ENCODE measurements at regions not wholly inside any gene's neighbourhood (a gene's known extent, or its start where the extent isn't known, plus 50 kb on each side); places are given as distances from the start of the nearest gene placed in this dataset.

DNA sequence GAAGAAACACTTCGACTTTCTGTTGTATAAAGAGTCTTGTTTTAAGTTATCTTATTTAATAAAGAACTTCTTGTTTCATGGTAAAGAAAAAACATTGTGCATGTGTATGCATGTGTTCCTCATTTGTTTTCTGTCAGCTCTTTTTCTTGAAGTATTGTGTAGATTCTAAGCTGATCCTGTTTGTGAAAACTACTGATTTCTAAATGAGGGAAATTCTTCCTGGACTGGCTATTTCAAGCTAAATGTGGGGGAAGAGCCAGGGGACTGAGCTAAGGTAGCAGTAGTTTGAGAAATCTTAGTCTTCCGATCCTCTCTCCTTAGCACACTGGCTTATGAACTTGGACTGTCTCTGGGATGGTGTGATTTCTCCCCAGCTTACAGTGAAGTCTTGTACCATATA, 56.4 kb upstream of the RBMS1 start:
- H3K27ac ChIP-seq, result no peak overlapping the region
- TF ChIP-seq ZFX (IDR thresholded peaks at IDR 0.05), result no peak
- TF ChIP-seq, protein P1, sequence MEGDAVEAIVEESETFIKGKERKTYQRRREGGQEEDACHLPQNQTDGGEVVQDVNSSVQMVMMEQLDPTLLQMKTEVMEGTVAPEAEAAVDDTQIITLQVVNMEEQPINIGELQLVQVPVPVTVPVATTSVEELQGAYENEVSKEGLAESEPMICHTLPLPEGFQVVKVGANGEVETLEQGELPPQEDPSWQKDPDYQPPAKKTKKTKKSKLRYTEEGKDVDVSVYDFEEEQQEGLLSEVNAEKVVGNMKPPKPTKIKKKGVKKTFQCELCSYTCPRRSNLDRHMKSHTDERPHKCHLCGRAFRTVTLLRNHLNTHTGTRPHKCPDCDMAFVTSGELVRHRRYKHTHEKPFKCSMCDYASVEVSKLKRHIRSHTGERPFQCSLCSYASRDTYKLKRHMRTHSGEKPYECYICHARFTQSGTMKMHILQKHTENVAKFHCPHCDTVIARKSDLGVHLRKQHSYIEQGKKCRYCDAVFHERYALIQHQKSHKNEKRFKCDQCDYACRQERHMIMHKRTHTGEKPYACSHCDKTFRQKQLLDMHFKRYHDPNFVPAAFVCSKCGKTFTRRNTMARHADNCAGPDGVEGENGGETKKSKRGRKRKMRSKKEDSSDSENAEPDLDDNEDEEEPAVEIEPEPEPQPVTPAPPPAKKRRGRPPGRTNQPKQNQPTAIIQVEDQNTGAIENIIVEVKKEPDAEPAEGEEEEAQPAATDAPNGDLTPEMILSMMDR (conservative IDR thresholded peaks at IDR 0.05), result no peak

DNA sequence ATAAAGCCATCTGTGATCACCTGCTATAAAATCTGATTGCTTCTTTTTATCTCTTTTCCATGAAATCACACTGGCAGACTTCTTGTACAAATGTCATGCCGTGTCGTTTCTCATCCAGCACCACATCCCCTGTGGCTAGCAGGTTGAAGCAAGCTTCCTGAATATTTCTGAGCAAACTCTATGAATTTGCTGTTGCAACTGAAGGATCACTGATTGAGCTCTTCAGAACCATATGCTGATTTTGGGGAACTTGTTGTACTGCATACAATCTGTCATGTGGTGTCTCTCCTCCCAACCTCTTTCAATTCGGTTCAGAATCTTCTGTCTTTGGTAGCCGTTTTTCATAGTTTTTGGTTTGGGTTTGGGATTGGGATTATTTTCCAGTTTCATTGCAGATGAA, 57.7 kb upstream of the RBMS1 start:
- no peak overlapping the region for H3K27ac ChIP-seq
- TF ChIP-seq, protein P1 (conservative IDR thresholded peaks at IDR 0.05), result no peak
- TF ChIP-seq ZFX (IDR thresholded peaks at IDR 0.05), result no peak

DNA sequence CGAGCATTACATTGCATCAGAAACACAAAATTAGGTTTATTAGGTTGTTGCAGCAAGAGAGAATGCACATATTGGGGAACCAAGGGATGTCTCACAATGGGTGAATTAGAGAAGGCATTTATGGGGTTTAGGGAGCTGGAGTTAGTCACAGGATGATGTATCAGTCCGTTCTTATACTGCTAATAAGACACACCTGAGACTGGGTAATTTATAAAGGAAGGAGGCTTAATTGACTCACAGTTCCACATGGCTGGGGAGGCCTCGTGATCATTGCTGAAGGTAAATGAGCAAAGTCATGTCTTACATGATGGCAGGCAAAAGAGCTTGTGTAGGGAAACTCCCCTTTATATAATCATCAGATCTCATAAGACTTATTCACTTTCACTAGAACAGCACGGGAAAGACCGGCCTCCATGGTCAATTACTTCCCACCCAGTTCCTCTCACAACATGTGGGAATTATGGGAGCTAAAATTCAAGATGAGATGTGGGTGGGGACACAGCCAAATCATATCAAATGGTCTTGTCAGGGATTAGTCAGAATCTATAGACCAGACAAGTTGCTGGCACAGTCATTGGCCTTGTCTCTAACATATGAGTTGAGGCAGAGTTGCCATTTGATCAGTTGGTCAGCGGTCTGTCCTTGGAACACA, 61.9 kb upstream of the RBMS1 start:
- TF ChIP-seq, protein P1 (conservative IDR thresholded peaks at IDR 0.05), result no peak
- TF ChIP-seq ZFX (IDR thresholded peaks at IDR 0.05), result no peak
- no peak overlapping the region for H3K27ac ChIP-seq

DNA sequence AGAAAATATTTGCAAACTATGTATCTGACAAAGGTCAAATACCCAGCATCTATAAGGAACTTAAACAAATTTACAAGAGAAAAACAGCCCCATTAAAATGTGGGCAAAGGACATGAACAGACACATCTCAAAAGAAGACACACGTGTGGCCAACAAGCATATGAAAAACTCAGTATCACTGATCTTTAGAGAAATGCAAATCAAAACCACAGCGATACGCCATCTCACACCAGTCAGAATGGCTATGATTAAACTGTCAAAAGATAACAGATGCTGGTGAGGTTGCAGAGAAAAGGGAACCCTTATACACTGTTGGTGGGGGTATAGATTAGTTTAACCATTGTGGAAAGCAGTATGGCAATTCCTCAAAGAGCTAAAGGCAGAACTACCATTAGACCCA, 64.3 kb upstream of the RBMS1 start:
- TF ChIP-seq ZFX (IDR thresholded peaks at IDR 0.05), result no peak
- TF ChIP-seq, protein P1 (conservative IDR thresholded peaks at IDR 0.05), result no peak
- no peak overlapping the region for H3K27ac ChIP-seq

DNA sequence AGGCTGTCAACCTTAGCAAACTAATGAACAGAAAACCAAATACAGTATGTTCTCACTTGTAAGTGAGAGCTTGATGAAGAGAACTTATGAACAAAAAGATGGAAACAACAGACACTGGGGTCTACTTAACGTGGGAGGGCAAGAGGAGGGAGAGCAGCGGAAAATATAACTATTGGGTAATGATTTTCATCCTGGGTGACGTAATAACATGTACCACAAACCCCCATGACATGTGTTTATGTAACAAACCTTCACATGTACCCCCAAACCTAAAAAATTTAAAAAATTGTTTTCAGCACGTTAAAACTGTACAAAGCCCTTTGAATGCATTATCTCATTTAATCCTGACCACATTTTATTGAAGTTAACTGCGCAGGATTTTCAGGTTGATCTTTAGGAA, 64.9 kb upstream of the RBMS1 start:
- no peak overlapping the region for H3K27ac ChIP-seq
- TF ChIP-seq ZFX (IDR thresholded peaks at IDR 0.05), result no peak
- TF ChIP-seq, protein P1 (conservative IDR thresholded peaks at IDR 0.05), result no peak

DNA sequence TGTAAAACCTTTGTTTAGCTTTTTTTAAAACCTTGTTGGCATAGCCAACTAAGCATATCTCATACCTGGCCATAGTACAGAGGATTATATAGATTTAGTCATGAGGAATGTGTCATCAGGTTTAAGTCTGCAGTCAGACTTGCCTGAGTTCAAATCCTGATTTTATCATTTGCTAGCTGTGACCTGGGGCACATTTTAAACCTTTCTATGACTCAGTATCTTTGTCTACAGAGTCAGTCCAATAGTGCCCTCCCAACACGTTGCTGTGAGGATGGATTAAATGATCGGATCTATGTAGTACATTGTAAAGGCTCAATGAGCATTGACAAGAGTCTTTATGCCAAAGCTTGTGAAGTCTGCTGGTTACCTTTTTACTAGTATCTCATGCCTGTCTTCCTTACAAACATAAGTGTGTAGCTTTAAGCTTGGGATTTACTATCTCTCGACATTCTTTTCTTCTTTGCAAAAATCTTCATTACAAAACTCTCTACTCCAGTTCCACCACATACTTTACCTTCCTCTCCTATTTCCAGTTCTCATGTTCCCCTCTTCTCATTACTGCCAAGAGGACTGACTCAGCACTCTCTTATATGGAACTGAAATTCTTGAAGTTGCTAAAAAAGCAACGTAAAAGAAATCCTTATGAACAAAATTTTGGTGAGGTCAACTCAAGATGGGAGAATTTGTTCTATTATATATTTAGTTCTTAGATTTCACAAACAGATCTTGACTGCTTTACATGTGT, 68.1 kb upstream of the RBMS1 start:
- TF ChIP-seq, protein P1 (conservative IDR thresholded peaks at IDR 0.05), result no peak
- no peak for TF ChIP-seq ZFX (IDR thresholded peaks at IDR 0.05)
- no peak overlapping the region for H3K27ac ChIP-seq

DNA sequence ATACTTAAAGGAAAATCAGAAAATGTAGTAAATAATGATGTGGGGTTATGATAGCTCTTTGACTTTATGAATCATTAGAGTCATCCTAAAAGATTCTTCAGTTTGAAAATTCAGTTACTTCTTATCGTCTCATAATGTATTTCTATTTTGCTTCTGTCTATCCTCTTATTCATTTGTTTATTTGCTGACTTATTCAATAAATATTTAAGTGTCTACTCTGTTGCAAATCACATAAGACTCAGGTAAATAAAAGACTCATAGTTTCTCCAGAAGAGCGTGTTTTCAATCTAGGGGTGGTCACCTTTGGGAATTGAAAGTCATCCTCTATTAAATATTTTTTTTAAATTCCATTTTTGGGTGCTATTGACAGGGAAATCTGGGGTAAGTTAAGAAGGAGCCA, 69.1 kb upstream of the RBMS1 start:
- no peak for TF ChIP-seq ZFX (IDR thresholded peaks at IDR 0.05)
- TF ChIP-seq, protein P1 (conservative IDR thresholded peaks at IDR 0.05), result no peak
- H3K27ac ChIP-seq, result no peak overlapping the region

All from C4-2B (cell line).